ENCODE measurements at regions not wholly inside any gene's neighbourhood (a gene's known extent, or its start where the extent isn't known, plus 50 kb on each side); places are given as distances from the start of the nearest gene placed in this dataset.
"Not testable (repeated sequence)": the region's sequence is repeated elsewhere in the genome, so short reads cannot be mapped to it uniquely, and the experiment has no call there.

- no peak for DNase-seq
These were observed 1235.3 kb upstream of the ADGRL2 start for GRCh38 chr1:80565406-80565805.

GRCh38 chr1:80542231-80542630 lies 1258.5 kb upstream of the ADGRL2 start:
- no peak for DNase-seq

GRCh38 chr1:80540596-80540995 lies 1260.1 kb upstream of the ADGRL2 start:
- DNase-seq = no peak

GRCh38 chr1:80540149-80540548 lies 1260.6 kb upstream of the ADGRL2 start:
- no peak for DNase-seq

GRCh38 chr1:80539298-80539697 lies 1261.4 kb upstream of the ADGRL2 start:
- not testable (repeated sequence) for DNase-seq

GRCh38 chr1:80536461-80536860 lies 1264.3 kb upstream of the ADGRL2 start:
- no peak for DNase-seq

- DNase-seq = no peak
These were observed 1265.3 kb upstream of the ADGRL2 start for GRCh38 chr1:80535466-80535865.

- no peak for DNase-seq
These were observed 1266.0 kb upstream of the ADGRL2 start for GRCh38 chr1:80534606-80535360.

- DNase-seq = no peak
These were observed 1266.9 kb upstream of the ADGRL2 start for GRCh38 chr1:80533775-80534334.

GRCh38 chr1:80533093-80533492 lies 1267.6 kb upstream of the ADGRL2 start:
- DNase-seq = no peak

GRCh38 chr1:80531182-80531581 lies 1269.6 kb upstream of the ADGRL2 start:
- DNase-seq = no peak

GRCh38 chr1:80529546-80529945 lies 1271.2 kb upstream of the ADGRL2 start:
- no peak for DNase-seq

- DNase-seq = no peak
These were observed 1276.9 kb upstream of the ADGRL2 start for GRCh38 chr1:80523861-80524260.

GRCh38 chr1:80523071-80523470 lies 1277.7 kb upstream of the ADGRL2 start:
- not testable (repeated sequence) for DNase-seq

GRCh38 chr1:80520949-80521348 lies 1279.8 kb upstream of the ADGRL2 start:
- no peak for DNase-seq

- DNase-seq = no peak
These were observed 1283.7 kb upstream of the ADGRL2 start for GRCh38 chr1:80517062-80517461.

- no peak for DNase-seq
These were observed 1290.7 kb upstream of the ADGRL2 start for GRCh38 chr1:80509965-80510522.

- DNase-seq = no peak
These were observed 1294.5 kb upstream of the ADGRL2 start for GRCh38 chr1:80506216-80506615.

GRCh38 chr1:80498673-80499072 lies 1302.1 kb upstream of the ADGRL2 start:
- no peak for DNase-seq

GRCh38 chr1:80495806-80496205 lies 1304.9 kb upstream of the ADGRL2 start:
- no peak for DNase-seq

GRCh38 chr1:80472145-80472544 lies 1328.6 kb upstream of the ADGRL2 start:
- no peak for DNase-seq

- no peak for DNase-seq
These were observed 1332.4 kb upstream of the ADGRL2 start for GRCh38 chr1:80468356-80468755.

GRCh38 chr1:80462006-80462405 lies 1338.7 kb upstream of the ADGRL2 start:
- peak; percentile 2 for DNase-seq

GRCh38 chr1:80457409-80457808 lies 1343.3 kb upstream of the ADGRL2 start:
- no peak for DNase-seq

GRCh38 chr1:80453775-80454174 lies 1347.0 kb upstream of the ADGRL2 start:
- DNase-seq = no peak
